ENCODE measurements at regions not wholly inside any gene's neighbourhood (a gene's known extent, or its start where the extent isn't known, plus 50 kb on each side); places are given as distances from the start of the nearest gene placed in this dataset.

- no peak overlapping the region for H3K4me3 ChIP-seq (ENCODE audit: insufficient read depth, low read length)
- H3K27ac ChIP-seq (ENCODE audit: low read depth, low read length), result no peak overlapping the region
- no peaks in the 10 kb centered on the region for H3K79me2 ChIP-seq (ENCODE audit: insufficient read depth, low read length)
- no peaks in the 10 kb centered on the region for H3K27me3 ChIP-seq (ENCODE audit: insufficient read depth, low read length)
- no peak overlapping the region for H3K4me2 ChIP-seq (ENCODE audit: insufficient read depth, low read length)
- peaks cover 6% of the 10 kb centered on the region for H3K9me3 ChIP-seq (ENCODE audit: low read depth, low read length)
- no peak for TF ChIP-seq CTCF (IDR thresholded peaks at IDR 0.05; ENCODE audit: extremely low read depth, low read depth, low read length)
- no peaks in the 10 kb centered on the region for H3K4me1 ChIP-seq (ENCODE audit: insufficient read depth, low read length)
- no peaks in the 10 kb centered on the region for H3K36me3 ChIP-seq (ENCODE audit: insufficient read depth, low read length)
- H2AFZ ChIP-seq (ENCODE audit: low read length), result no peak overlapping the region
- H4K20me1 ChIP-seq (ENCODE audit: insufficient read depth, low read length), result no peaks in the 10 kb centered on the region
- no peak for DNase-seq (ENCODE audit: insufficient read length, low spot score, missing footprints)
These were observed 1975.1 kb upstream of the AGA start for GRCh38 chr4:179417357-179417756.

DNA sequence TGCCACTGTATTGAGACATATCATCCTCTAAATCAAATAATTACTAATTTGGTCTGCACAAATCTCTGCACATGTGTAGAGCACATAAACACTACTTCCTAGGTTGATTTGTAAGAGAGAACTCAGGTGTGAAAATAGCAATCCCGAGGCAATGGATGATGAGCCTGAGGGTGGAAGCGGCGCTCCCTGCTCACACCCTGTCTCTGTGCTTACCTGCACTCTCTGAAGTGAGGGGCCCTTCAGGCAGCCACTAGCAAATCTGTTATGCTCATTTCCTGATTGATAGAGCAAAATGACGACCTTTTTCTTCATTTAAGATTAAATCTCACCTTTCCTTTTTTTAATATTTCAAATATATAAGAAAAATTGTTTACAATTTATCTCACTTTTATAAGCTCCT, 1995.7 kb upstream of the AGA start:
- no peak overlapping the region for H3K27ac ChIP-seq (ENCODE audit: low read depth, low read length)
- no peaks in the 10 kb centered on the region for H4K20me1 ChIP-seq (ENCODE audit: insufficient read depth, low read length)
- no peak for DNase-seq (ENCODE audit: insufficient read length, low spot score, missing footprints)
- H3K79me2 ChIP-seq (ENCODE audit: insufficient read depth, low read length), result no peaks in the 10 kb centered on the region
- no peak overlapping the region for H3K4me3 ChIP-seq (ENCODE audit: insufficient read depth, low read length)
- TF ChIP-seq CTCF (IDR thresholded peaks at IDR 0.05; ENCODE audit: extremely low read depth, low read depth, low read length), result no peak
- H3K4me1 ChIP-seq (ENCODE audit: insufficient read depth, low read length), result no peaks in the 10 kb centered on the region
- no peaks in the 10 kb centered on the region for H3K27me3 ChIP-seq (ENCODE audit: insufficient read depth, low read length)
- H3K4me2 ChIP-seq (ENCODE audit: insufficient read depth, low read length), result no peak overlapping the region
- no peaks in the 10 kb centered on the region for H3K36me3 ChIP-seq (ENCODE audit: insufficient read depth, low read length)
- H2AFZ ChIP-seq (ENCODE audit: low read length), result no peak overlapping the region
- no peaks in the 10 kb centered on the region for H3K9me3 ChIP-seq (ENCODE audit: low read depth, low read length)

GRCh38 chr4:179441596-179441995, 1999.4 kb upstream of the AGA start:
- Histone ChIP-seq H3K4me2 (ENCODE audit: insufficient read depth, low read length) (no peak overlapping the region), H2AFZ (ENCODE audit: low read length) (no peak overlapping the region), H4K20me1 (ENCODE audit: insufficient read depth, low read length) (no peaks in the 10 kb centered on the region), H3K36me3 (ENCODE audit: insufficient read depth, low read length) (no peaks in the 10 kb centered on the region), H3K4me3 (ENCODE audit: insufficient read depth, low read length) (no peak overlapping the region), H3K4me1 (ENCODE audit: insufficient read depth, low read length) (no peaks in the 10 kb centered on the region), H3K79me2 (ENCODE audit: insufficient read depth, low read length) (no peaks in the 10 kb centered on the region), H3K9me3 (ENCODE audit: low read depth, low read length) (peaks cover 4% of the 10 kb centered on the region), H3K27me3 (ENCODE audit: insufficient read depth, low read length) (no peaks in the 10 kb centered on the region), H3K27ac (ENCODE audit: low read depth, low read length) (no peak overlapping the region)
- TF ChIP-seq CTCF (IDR thresholded peaks at IDR 0.05; ENCODE audit: extremely low read depth, low read depth, low read length), result no peak
- no peak for DNase-seq (ENCODE audit: insufficient read length, low spot score, missing footprints)

DNA sequence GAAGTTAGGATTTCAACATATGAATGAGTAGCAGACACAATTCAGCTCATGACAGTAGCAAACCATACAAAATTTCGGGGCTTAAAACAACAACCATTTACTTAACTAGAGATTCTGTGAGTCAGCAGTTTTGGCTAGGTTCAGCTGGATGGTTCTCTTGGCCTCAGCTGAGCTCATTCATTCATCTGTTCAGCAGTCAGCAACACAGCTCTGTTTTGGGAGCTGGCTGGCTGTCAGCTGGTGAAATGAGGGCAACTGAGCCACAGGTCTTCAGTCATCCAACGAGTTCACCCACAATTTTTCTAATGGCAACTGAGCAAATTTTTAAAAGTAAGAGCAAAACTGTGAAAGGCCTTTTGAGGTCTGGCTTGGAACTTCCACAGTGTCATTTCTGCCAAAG, 2005.1 kb upstream of the AGA start:
- H3K36me3 ChIP-seq (ENCODE audit: insufficient read depth, low read length), result no peaks in the 10 kb centered on the region
- H3K27me3 ChIP-seq (ENCODE audit: insufficient read depth, low read length), result no peaks in the 10 kb centered on the region
- no peaks in the 10 kb centered on the region for H3K79me2 ChIP-seq (ENCODE audit: insufficient read depth, low read length)
- H4K20me1 ChIP-seq (ENCODE audit: insufficient read depth, low read length), result no peaks in the 10 kb centered on the region
- no peak overlapping the region for H3K27ac ChIP-seq (ENCODE audit: low read depth, low read length)
- no peaks in the 10 kb centered on the region for H3K4me1 ChIP-seq (ENCODE audit: insufficient read depth, low read length)
- no peak overlapping the region for H3K4me2 ChIP-seq (ENCODE audit: insufficient read depth, low read length)
- no peak overlapping the region for H3K4me3 ChIP-seq (ENCODE audit: insufficient read depth, low read length)
- DNase-seq (ENCODE audit: insufficient read length, low spot score, missing footprints), result no peak
- H3K9me3 ChIP-seq (ENCODE audit: low read depth, low read length), result peaks cover 4% of the 10 kb centered on the region
- no peak overlapping the region for H2AFZ ChIP-seq (ENCODE audit: low read length)
- no peak for TF ChIP-seq CTCF (IDR thresholded peaks at IDR 0.05; ENCODE audit: extremely low read depth, low read depth, low read length)
